Smooth muscle cell (in vitro differentiated cells): ENCODE measurements at regions not wholly inside any gene's neighbourhood (a gene's known extent, or its start where the extent isn't known, plus 50 kb on each side); places are given as distances from the start of the nearest gene placed in this dataset.

Source experiments
- DNase-seq: peaks from one replicate; lab custom pipeline; 2025; ENCODE audit not compliant: unreplicated experiment; lab: John Stamatoyannopoulos, UW
- H2AFZ ChIP-seq: fragments of 200-600 bp; sonication (generic); 2 replicates; pipeline ENCODE4 v1.6.0; 2016; ENCODE audit warnings: antibody characterized with exemption, low read depth, mild to moderate bottlenecking
- H3F3A ChIP-seq: fragments of 200-600 bp; sonication (generic); 2 replicates; pipeline ENCODE4 v1.6.0; 2017; ENCODE audit warnings: antibody characterized with exemption, low read depth
- H3K27ac ChIP-seq: fragments of 200-600 bp; sonication (generic); 2 replicates; pipeline ENCODE4 v1.5.1; 2016; ENCODE audit warnings: low read depth, mild to moderate bottlenecking
- H3K27me3 ChIP-seq: fragments of 200-600 bp; sonication (generic); 2 replicates; pipeline ENCODE4 v1.6.1; 2016; ENCODE audit warnings: low read depth, mild to moderate bottlenecking
- H3K36me3 ChIP-seq: fragments of 200-600 bp; sonication (generic); 2 replicates; pipeline ENCODE4 v1.5.1; 2016; ENCODE audit warnings: low read depth
- H3K4me1 ChIP-seq: fragments of 200-600 bp; sonication (generic); 2 replicates; pipeline ENCODE4 v1.5.1; 2016; ENCODE audit warnings: low read depth
- H3K4me2 ChIP-seq: fragments of 200-600 bp; sonication (generic); 2 replicates; pipeline ENCODE4 v1.6.0; 2016; ENCODE audit warnings: mild to moderate bottlenecking
- H3K4me3 ChIP-seq: fragments of 200-600 bp; sonication (generic); 2 replicates; pipeline ENCODE4 v1.5.1; 2016; ENCODE audit warnings: mild to moderate bottlenecking
- H3K79me2 ChIP-seq: fragments of 200-600 bp; sonication (generic); 2 replicates; pipeline ENCODE4 v1.6.0; 2016; ENCODE audit warnings: low read depth, mild to moderate bottlenecking
- H3K9ac ChIP-seq: fragments of 200-600 bp; sonication (generic); 2 replicates; pipeline ENCODE4 v1.6.0; 2016; ENCODE audit warnings: low read depth
- H3K9me3 ChIP-seq: fragments of 200-600 bp; sonication (generic); replicated peaks from 2 replicates; pipeline ENCODE4 v1.5.1; 2016; ENCODE audit warnings: low read depth
- H4K20me1 ChIP-seq: fragments of 200-600 bp; sonication (generic); 2 replicates; pipeline ENCODE4 v1.6.0; 2016; ENCODE audit warnings: low read depth
- CTCF ChIP-seq: fragments of 200-600 bp; sonication (generic); IDR thresholded peaks from 2 replicates; pipeline ENCODE4 v1.5.1; 2017; ENCODE audit warnings: borderline replicate concordance, mild to moderate bottlenecking, antibody characterized with exemption; ENCODE audit not compliant: insufficient read depth, poor library complexity, severe bottlenecking
- WGBS: methylation state at CpG from one replicate; pipeline ENCODE4 v1.1.7; 2016; ENCODE audit warnings: low lambda C conversion rate; 5-methylcytosine and 5-hydroxymethylcytosine counted together

GRCh38 chr12:98188650-98189077 is 326.7 kb upstream of the TMPO start:
- H3K27ac ChIP-seq, result peak overlapping the region; percentile 39
- no peaks in the 10 kb centered on the region for H3K36me3 ChIP-seq
- no peaks in the 10 kb centered on the region for H4K20me1 ChIP-seq
- TF ChIP-seq CTCF, result no peak
- H3K27me3 ChIP-seq, result peaks cover 8% of the 10 kb centered on the region
- 17% methylated on average over 5 of the region's 5 CpGs for WGBS
- no peak overlapping the region for H3K4me3 ChIP-seq
- no peak for DNase-seq
- peak overlapping the region; percentile 13 for H3K4me2 ChIP-seq
- no peaks in the 10 kb centered on the region for H3K9me3 ChIP-seq
- H3K79me2 ChIP-seq, result no peaks in the 10 kb centered on the region
- peak overlapping the region; percentile 9 for H2AFZ ChIP-seq
- H3F3A ChIP-seq, result no peaks in the 10 kb centered on the region
- no peaks in the 10 kb centered on the region for H3K4me1 ChIP-seq
- H3K9ac ChIP-seq, result no peak overlapping the region

GRCh38 chr12:98194591-98194990 is 320.8 kb upstream of the TMPO start:
- TF ChIP-seq CTCF, result no peak
- DNase-seq, result no peak
- WGBS, result 85% methylated on average over 3 of the region's 3 CpGs
- no peak overlapping the region for H2AFZ ChIP-seq
- H3F3A ChIP-seq, result no peaks in the 10 kb centered on the region
- no peak overlapping the region for H3K4me3 ChIP-seq
- no peaks in the 10 kb centered on the region for H3K9me3 ChIP-seq
- no peaks in the 10 kb centered on the region for H3K36me3 ChIP-seq
- no peaks in the 10 kb centered on the region for H3K79me2 ChIP-seq
- H3K27me3 ChIP-seq, result peaks cover 18% of the 10 kb centered on the region
- no peaks in the 10 kb centered on the region for H4K20me1 ChIP-seq
- H3K4me2 ChIP-seq, result no peak overlapping the region
- H3K9ac ChIP-seq, result no peak overlapping the region
- no peak overlapping the region for H3K27ac ChIP-seq
- peaks cover 4% of the 10 kb centered on the region for H3K4me1 ChIP-seq

GRCh38 chr12:98198261-98198982 is 317.0 kb upstream of the TMPO start:
- H3K4me1 ChIP-seq, result peaks cover 4% of the 10 kb centered on the region
- H3K79me2 ChIP-seq, result no peaks in the 10 kb centered on the region
- no peaks in the 10 kb centered on the region for H3F3A ChIP-seq
- peaks cover 24% of the 10 kb centered on the region for H3K27me3 ChIP-seq
- WGBS, result 40% methylated on average over 4 of the region's 4 CpGs
- no peak overlapping the region for H3K4me2 ChIP-seq
- no peak overlapping the region for H3K4me3 ChIP-seq
- H4K20me1 ChIP-seq, result no peaks in the 10 kb centered on the region
- no peaks in the 10 kb centered on the region for H3K9me3 ChIP-seq
- no peak overlapping the region for H2AFZ ChIP-seq
- no peak overlapping the region for H3K27ac ChIP-seq
- no peak overlapping the region for H3K9ac ChIP-seq
- no peaks in the 10 kb centered on the region for H3K36me3 ChIP-seq
- DNase-seq, result no peak
- no peak for TF ChIP-seq CTCF

GRCh38 chr12:98208816-98209215 is 306.6 kb upstream of the TMPO start:
- Histone ChIP-seq H4K20me1 (no peaks in the 10 kb centered on the region), H3K36me3 (no peaks in the 10 kb centered on the region), H3K79me2 (no peaks in the 10 kb centered on the region), H3K4me1 (no peaks in the 10 kb centered on the region), H3K27ac (no peak overlapping the region), H3K9ac (no peak overlapping the region), H2AFZ (no peak overlapping the region), H3K27me3 (no peaks in the 10 kb centered on the region), H3F3A (no peaks in the 10 kb centered on the region), H3K4me3 (no peak overlapping the region), H3K9me3 (peaks cover 3% of the 10 kb centered on the region), H3K4me2 (no peak overlapping the region)
- no peak for DNase-seq
- WGBS, result 82% methylated on average over 7 of the region's 7 CpGs
- no peak for TF ChIP-seq CTCF
